HUDEP-2 (cell line): ENCODE measurements at regions not wholly inside any gene's neighbourhood (a gene's known extent, or its start where the extent isn't known, plus 50 kb on each side); places are given as distances from the start of the nearest gene placed in this dataset.
"Not testable (repeated sequence)": the region's sequence is repeated elsewhere in the genome, so short reads cannot be mapped to it uniquely, and the experiment has no call there.

Source experiments
- DNase-seq, 76 experiments: peaks; one replicate each; lab custom pipeline; 2025; ENCODE audit not compliant: unreplicated experiment in 76 of 76; lab: John Stamatoyannopoulos, UW

DNA sequence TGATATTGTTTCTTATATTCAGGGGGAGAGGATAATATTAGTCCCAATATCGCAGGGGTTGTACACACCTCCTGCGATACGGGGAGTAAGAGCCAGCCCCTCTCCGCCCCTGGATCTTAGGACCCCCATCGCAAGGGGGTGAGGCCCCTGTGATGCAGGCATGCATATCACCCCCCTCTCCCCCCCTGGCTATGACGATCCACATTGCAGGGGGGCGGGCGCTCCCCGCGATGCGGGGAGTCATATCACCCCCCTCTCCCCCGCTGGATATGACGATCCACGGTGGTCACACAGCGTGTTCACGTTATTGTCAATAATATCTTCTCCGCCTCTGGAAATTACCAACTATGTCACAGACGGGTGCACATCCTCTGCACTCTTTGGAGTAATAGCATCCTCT, 420.7 kb downstream of the DIRAS2 start:
- DNase-seq: not testable (repeated sequence)

- DNase-seq: peak in 38 of 76 experiments; percentile 1 to 54 (median 12)
Observed at GRCh38 chr9:90226839-90227338, 415.7 kb downstream of the DIRAS2 start.

- not testable (repeated sequence) for DNase-seq
Observed at GRCh38 chr9:90233081-90233480, 409.5 kb downstream of the DIRAS2 start.

GRCh38 chr9:90240541-90240940, 402.1 kb downstream of the DIRAS2 start:
- DNase-seq: no peak

GRCh38 chr9:90245661-90246060, 397.0 kb downstream of the DIRAS2 start:
- DNase-seq: no peak

GRCh38 chr9:90249094-90249493, 393.5 kb downstream of the DIRAS2 start:
- no peak for DNase-seq

GRCh38 chr9:90251316-90251715, 391.3 kb downstream of the DIRAS2 start:
- DNase-seq: no peak

DNA sequence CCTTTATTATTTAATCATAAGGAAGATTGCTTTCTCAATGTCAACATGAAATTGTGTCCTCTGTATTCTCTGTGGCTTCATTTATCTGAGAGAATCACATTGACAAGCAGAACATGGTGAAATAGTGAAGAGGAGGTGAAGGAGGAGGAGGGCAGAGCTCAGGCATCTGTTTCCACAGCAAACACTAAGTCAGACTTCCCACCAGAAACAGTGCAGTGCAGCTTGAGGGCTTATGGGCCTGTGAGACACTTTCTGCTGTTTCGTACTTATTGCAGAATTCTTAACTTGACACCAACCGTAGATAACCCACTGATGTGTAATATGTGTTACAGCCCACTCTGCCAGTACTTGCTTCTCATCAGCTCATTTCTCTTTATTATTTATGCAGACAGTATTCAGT, 386.3 kb downstream of the DIRAS2 start:
- no peak for DNase-seq

- DNase-seq: no peak
Observed at GRCh38 chr9:90259311-90260246, 383.0 kb downstream of the DIRAS2 start.

- DNase-seq: no peak
Observed at GRCh38 chr9:90261698-90262097, 380.9 kb downstream of the DIRAS2 start.

- no peak for DNase-seq
Observed at GRCh38 chr9:90268613-90269012, 374.0 kb downstream of the DIRAS2 start.

GRCh38 chr9:90271707-90272106, 370.9 kb downstream of the DIRAS2 start:
- no peak for DNase-seq

GRCh38 chr9:90274725-90275124, 367.9 kb downstream of the DIRAS2 start:
- peak in 1 of 76 experiments; percentile 0 for DNase-seq

GRCh38 chr9:90285946-90286345, 356.7 kb downstream of the DIRAS2 start:
- DNase-seq: no peak

GRCh38 chr9:90287567-90288274, 354.9 kb downstream of the DIRAS2 start:
- no peak for DNase-seq

- no peak for DNase-seq
Observed at GRCh38 chr9:90288275-90288639, 354.4 kb downstream of the DIRAS2 start.

GRCh38 chr9:90290716-90291485, 351.7 kb downstream of the DIRAS2 start:
- peak in 1 of 76 experiments; percentile 5 for DNase-seq

GRCh38 chr9:90296539-90296938, 346.1 kb downstream of the DIRAS2 start:
- no peak for DNase-seq

DNA sequence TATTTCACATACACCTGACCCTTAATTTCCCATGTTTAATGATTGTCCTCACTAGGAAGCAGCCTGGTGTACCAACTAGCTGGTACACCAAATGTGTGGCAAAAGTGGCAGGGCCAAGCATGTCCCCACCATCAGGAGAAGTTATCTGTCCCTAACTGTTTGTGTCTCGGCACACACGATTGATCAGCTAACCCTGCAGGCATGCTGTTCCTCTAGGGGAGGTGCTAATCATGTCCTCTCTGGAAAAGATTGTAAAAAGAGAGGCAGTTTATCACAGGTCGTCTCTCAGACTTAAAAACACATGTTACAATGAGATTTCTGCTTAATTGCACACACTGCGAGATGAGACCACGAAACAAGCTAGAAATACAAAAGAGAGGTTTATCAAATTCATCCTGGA, 342.7 kb downstream of the DIRAS2 start:
- DNase-seq: no peak

- no peak for DNase-seq
Observed at GRCh38 chr9:90300611-90301276, 341.9 kb downstream of the DIRAS2 start.
